HG03196 (cell line): ENCODE measurements at regions not wholly inside any gene's neighbourhood (a gene's known extent, or its start where the extent isn't known, plus 50 kb on each side); places are given as distances from the start of the nearest gene placed in this dataset.
A peak's percentile ranks its signal among the peaks of the same experiment; 100 is the strongest.

Experiments
- ATAC-seq: cut with Tn5 transposase; IDR thresholded peaks from one replicate; pipeline ENCODE4 v1.9.1; 2021; ENCODE audit not compliant: unreplicated experiment

GRCh38 chr14:58782011-58782410, 144.2 kb downstream of the DACT1 start:
- no peak for ATAC-seq

GRCh38 chr14:58783792-58784511, 146.2 kb downstream of the DACT1 start:
- no peak for ATAC-seq

- no peak for ATAC-seq
Measured at GRCh38 chr14:58784931-58785330, 147.2 kb downstream of the DACT1 start.

- no peak for ATAC-seq
Measured at GRCh38 chr14:58785701-58786100, 147.9 kb downstream of the DACT1 start.

GRCh38 chr14:58787592-58787991, 149.8 kb downstream of the DACT1 start:
- no peak for ATAC-seq

GRCh38 chr14:58788655-58789503, 151.1 kb downstream of the DACT1 start:
- ATAC-seq = no peak

- ATAC-seq = no peak
Measured at GRCh38 chr14:58789736-58790135, 152.0 kb downstream of the DACT1 start.

GRCh38 chr14:58792416-58792815, 154.7 kb downstream of the DACT1 start:
- ATAC-seq = no peak

- ATAC-seq = no peak
Measured at GRCh38 chr14:58793131-58793740, 155.5 kb downstream of the DACT1 start.

- no peak for ATAC-seq
Measured at GRCh38 chr14:58794993-58795762, 157.4 kb downstream of the DACT1 start.

- ATAC-seq = no peak
Measured at GRCh38 chr14:58796242-58797009, 158.7 kb downstream of the DACT1 start.

GRCh38 chr14:58797010-58797429, 159.3 kb downstream of the DACT1 start:
- ATAC-seq = peak; percentile 90

GRCh38 chr14:58798173-58798572, 160.4 kb downstream of the DACT1 start:
- no peak for ATAC-seq

GRCh38 chr14:58801086-58801485, 163.3 kb downstream of the DACT1 start:
- no peak for ATAC-seq

- ATAC-seq = no peak
Measured at GRCh38 chr14:58805057-58805456, 167.3 kb downstream of the DACT1 start.

- no peak for ATAC-seq
Measured at GRCh38 chr14:58805605-58806409, 168.0 kb downstream of the DACT1 start.

GRCh38 chr14:58807191-58807590, 169.4 kb downstream of the DACT1 start:
- ATAC-seq = no peak

- no peak for ATAC-seq
Measured at GRCh38 chr14:58808828-58809227, 171.1 kb downstream of the DACT1 start.

GRCh38 chr14:58809520-58809919, 171.8 kb downstream of the DACT1 start:
- ATAC-seq = no peak
